ENCODE measurements at regions not wholly inside any gene's neighbourhood (a gene's known extent, or its start where the extent isn't known, plus 50 kb on each side); places are given as distances from the start of the nearest gene placed in this dataset.
"Not testable (repeated sequence)": the region's sequence is repeated elsewhere in the genome, so short reads cannot be mapped to it uniquely, and the experiment has no call there.

DNA sequence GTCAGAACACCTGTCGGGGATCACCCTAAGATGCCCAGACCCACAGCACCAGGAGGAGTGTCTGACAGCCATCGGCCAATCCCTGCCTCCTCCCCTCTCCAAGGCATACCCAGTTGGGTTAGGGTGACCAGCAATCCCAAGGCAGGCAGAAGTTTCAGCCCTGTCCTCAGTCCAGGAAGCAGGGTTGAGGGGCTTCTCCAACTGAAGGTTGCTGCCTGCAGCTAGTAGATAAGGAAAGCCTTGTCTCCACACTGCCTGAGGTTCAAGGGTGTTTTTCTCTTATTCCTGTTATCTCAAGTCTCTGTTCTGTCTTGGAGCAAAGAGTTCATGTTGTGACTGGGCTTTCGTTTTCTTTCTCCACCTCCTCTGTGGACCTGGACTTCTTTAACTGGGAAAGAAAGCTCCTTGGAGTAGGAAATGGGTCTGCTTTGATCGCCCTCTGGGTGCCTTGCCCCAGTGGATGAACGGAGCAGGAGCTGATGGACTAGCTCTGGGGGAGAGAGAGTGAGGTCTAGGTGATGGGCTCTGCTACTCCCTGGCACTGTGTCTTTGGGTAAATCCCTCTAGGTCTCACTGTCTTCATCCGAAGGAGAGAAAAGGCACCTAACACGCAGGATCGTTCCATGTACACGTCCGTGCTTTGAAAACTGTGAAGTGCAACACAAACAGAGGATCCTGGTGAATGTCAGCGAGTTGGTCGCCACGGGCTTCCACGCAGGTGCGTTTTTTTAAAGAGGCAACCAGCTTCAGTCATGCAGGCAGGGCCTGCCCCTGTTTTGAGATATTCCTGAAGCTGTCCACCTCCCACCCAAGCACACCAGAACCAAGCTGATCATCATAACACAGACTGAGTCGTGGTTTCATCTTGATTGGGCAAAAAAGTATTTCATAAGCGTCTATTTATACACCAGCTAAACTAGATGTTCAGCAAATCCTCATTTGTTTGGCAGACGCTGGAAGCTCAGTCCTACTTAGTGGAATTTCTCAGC is 52.5 kb upstream of the FOXN3 start:
- DNase-seq (ENCODE audit: low read depth in 1 of 2, low spot score in 1 of 2) = no peak

GRCh38 chr14:89468566-89468965 is 51.5 kb upstream of the FOXN3 start:
- DNase-seq (ENCODE audit: low read depth in 1 of 2, low spot score in 1 of 2) = no peak

DNA sequence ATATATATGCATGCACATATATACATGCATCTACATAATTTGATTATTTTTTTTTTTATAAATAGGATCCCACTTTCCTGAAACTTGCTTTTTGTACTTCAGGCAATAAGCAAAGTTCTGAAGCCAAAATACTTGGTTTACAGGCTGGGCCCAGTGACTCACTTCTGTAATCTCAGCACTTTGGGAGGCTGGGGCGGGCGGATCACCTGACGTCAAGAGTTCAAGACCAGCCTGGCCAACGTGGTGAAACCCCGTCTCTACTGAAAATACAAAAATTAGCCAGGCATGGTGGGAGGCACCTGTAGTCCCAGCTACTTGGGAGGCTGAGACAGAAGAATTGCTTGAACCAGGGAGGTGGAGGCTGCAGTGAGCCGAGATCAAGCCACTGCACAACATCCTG is 51.0 kb upstream of the FOXN3 start:
- DNase-seq (ENCODE audit: low read depth in 1 of 2, low spot score in 1 of 2) = not testable (repeated sequence)

GRCh38 chr14:89466944-89467343 is 49.9 kb upstream of the FOXN3 start:
- DNase-seq (ENCODE audit: low read depth in 1 of 2, low spot score in 1 of 2) = no peak

Measured in activated CD4-positive, alpha-beta T cell treated with anti-CD3 and anti-CD28 coated beads, Interleukin-2, amount 50 U/mL, for 24 hours (primary cell).